NCI-H2029 treated with DMSO at 0.1 percent for 48 hours (cell line): ENCODE measurements at regions not wholly inside any gene's neighbourhood (a gene's known extent, or its start where the extent isn't known, plus 50 kb on each side); places are given as distances from the start of the nearest gene placed in this dataset.
"Not testable (repeated sequence)": the region's sequence is repeated elsewhere in the genome, so short reads cannot be mapped to it uniquely, and the experiment has no call there.

ENCODE experiments used
- DNase-seq: peaks from one replicate; lab custom pipeline; 2025; lab: John Stamatoyannopoulos, UW

DNA sequence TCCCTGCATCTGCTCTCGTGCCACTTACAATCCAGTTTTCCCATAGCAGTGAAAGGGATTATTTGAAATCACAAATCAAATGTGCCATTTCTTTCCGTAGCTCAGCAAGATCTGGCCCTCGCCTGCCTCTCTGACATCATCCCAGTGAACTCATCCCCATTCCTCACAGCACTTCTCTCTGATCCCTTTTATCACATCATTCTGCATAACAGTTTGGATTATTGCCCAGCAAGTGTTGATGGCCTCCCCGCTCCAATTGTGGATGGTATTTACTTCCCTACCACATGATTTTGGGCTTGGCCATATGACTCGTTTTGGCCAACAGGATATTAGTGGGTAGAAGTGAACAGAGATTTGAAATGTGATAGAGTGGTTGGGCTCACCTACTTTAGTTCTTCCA, 185.0 kb downstream of the NPIPA7 start:
- DNase-seq: not testable (repeated sequence)

DNA sequence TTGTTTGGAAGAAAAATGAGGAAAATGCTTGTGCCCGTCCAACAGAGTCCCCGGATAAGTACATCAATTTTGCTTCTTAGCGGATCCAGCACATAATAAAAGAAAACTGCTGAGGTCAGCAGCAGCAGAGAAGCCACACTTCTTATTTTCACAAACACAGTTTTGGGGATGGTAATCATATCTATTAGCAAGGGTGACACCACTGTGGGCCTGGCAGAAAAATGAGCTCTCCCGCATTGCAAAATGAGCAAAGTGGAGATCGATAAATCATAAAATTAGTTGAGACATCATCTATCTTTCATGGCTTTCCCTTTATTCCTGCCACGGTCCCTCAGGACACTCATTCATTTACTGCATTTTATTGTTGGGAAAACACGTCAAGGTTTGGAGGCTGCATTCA, 186.4 kb downstream of the NPIPA7 start:
- not testable (repeated sequence) for DNase-seq

DNA sequence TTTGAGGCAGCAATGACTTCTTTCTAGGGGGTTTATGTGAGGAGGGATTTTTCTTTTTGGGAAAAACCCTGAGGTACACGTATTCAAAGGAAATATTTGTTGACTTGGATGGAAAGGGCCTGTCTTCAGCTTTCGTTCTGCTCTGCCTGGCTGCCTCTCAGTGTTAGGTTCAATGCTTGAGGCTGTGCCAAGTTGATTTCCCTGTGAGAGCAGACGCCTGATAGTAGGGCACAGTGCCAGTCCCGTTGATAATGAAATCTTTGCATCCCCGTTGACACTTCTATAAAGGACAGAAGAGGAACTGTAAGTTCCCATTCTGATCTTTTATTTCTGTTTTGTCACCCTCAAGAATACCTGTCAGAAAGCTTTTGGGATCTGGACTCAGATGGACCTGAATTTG, 191.1 kb downstream of the NPIPA7 start:
- peak; percentile 72 for DNase-seq

DNA sequence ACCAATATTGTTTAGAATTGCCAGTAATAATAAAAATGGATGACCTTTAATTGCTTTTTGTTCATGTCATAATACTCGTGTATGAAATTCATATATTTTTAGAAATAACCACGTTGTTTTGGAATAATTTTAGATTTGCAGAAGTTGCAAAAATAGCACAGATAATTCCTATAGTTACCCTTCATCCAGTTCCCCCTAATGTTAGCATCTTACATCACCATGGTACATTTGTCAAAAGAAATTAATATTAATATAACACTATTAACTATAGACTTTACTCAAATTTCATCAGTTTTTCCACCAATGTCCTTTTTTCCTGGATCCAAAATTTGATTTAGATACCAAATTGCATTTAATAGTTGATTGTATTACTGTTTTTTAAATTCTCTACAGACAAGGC, 191.9 kb downstream of the NPIPA7 start:
- DNase-seq: not testable (repeated sequence)

DNA sequence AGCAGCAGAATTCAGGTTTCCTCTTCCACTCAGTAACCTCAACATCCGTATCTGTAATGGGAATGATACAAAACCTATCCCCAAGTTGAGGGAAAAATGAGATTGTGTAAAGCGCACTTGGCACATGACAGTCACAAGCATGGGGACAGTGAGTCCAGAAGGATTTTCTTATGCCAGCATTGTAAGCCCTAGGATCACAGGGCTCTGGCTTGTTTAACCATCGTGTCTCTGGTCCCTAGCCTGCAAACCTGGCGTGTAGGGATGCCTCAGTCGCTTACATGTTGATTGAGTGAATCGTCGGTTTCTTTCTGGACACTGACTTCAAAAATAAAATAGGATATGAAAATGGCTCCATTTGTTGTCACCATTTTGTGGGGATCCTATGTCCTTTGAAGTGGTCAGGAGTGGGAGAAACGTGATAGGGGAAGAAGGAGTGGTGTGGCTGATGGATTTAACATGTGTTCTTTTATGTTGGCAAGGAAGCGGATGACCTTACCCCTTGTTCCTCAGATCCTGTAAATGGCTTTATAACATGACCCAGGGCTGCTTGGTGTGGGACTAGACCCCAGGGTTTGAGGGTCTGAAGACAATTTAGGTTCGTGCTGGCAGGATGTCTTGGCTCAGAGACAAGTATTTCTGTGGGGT, 193.3 kb downstream of the NPIPA7 start:
- DNase-seq: not testable (repeated sequence)

DNA sequence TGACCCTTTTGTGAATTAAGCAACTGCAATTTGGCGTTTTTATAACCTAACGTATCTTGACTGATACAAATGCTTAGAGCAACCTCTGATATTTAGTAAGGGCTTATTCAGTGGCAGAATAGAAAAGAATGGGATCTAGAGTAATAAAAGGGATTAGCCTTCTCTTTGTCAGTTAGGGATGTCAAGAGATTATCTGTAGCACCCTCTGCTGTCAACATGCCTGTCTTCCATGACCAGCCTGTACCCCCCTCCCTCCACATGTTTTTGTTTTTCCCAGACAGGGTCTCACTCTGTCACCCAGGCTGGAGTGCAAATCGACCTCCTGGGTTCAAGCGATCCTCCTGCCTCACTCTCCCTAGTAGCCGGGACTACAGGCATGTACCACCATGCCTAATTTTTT, 198.1 kb downstream of the NPIPA7 start:
- DNase-seq: peak; percentile 4

DNA sequence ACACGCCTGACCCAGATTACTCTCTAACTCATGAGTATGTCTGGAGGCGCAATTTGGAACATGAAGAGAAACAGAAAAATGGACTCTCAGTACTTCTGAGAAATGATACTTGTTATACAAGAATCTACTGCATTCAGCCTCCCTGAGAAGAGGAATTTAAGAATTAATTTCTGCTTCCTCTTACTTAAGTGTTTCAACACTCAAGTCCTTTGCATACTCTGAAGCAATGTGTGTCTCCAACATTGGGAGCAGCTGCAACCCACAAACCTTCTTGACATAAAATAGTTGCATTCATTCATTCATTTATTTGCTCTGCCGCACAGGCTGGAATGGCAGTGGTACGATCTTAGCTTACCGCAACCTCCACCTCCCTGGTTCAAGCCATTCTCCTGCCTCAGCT, 199.8 kb downstream of the NPIPA7 start:
- DNase-seq: no peak

DNA sequence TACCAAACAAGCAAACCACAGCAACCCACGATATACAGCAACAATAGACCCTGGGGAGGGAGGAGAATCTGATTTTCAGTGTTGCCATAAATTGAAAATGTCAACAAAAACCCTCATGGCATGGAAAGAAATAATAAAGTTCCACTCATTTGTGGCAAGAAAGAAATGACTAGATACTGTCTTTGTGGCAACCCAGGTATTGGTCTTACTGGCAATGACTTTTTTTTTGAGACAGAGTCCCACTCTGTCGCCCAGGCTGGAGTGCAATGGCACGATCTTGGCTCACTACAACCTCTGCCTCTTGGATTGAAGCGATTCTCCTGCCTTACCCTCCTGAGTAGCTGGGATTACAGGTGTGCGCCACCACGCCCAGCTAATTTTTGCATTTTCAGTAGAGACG, 204.0 kb downstream of the NPIPA7 start:
- DNase-seq: not testable (repeated sequence)

DNA sequence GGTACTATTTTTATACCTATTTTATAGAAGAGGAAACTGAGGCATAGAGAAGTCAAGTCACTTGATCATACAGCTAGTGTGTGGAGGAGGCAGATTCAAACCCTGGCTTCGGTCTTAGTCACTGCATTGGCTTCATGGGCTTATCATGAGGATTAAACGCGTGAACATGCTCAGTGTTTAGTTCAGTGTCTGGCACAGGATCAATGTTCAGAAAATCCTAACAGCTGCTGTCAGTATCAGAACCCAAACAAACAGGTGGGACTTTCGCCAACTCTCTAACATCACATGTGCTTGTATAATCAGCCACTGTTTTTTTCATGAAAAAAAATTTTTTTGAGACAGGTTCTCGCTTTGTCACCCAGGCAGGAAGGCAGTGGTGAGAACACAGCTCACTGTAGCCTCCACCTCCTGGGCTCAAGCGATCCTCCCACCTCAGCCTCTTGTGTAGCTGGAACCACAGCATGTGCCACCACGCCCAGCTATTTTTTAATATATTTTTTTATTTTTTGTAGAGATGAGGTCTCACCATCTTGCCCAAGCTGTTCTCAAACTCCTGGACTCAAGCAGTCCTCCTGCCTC, 207.2 kb downstream of the NPIPA7 start:
- DNase-seq: not testable (repeated sequence)

DNA sequence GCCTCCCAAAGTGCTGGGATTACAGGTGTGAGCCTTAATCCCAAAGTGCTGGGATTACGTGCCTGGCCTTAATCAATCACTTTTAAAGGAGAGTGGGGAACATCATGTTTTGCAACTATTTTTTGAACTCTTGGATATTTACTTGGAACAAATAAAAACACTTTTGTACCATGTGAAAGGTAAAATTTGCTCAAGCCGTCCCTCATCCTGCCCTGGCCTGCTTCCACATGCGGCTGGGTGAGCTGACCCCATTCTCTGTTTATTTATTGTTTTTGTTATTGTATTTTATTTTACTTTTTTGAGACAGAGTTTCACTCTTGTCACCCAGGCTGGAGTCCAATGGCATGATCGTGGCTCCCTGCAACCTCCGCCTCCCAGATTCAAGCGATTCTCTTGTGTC, 208.0 kb downstream of the NPIPA7 start:
- not testable (repeated sequence) for DNase-seq

DNA sequence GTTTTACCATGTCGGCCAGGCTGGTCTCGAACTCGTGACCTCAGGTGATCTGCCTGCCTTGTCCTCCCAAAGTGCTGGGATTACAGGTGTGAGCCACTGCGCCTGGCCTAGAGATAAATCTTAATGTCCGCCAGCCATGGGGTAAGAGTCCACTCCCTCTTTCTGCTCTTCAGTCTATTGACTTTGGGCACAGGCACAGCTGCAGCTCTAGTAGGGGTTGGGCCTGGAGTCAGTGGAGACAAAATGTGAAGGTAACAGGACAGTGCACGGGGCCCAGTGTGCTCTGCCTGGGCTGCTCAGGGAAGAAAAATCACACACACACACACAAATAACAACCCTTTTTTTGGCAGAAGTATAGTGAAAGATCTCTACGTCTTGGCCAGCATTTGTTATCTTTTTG, 209.5 kb downstream of the NPIPA7 start:
- not testable (repeated sequence) for DNase-seq

DNA sequence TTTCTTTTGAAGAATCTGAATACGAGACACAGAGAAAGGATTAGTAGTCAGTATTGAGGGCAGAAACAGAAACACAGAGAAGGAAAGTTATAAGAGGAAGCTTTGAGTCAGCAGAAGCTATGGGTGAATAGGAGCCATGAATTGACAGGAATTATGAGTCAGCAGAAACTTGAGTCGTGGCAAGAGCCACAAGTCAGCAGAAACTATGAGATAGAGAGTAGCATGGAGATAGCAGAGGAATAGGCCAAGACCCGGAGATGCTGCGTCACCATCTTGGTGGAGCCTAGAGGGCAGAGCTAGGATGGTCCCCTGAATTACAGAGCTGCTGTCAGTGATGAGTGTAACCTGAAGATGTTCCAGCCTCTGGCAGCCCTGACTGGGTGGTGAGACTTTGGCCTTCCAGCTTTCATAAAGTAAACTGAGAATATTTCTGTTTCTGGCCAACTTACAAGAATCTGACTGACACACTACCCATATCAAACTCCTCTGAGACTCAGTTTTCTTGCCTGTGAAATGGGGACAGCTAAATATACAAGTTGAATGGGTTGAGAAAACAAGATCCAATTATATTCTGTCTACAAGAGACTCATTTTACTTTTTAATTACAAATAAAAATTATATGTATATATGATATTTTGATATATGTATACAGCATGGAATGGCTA, 211.8 kb downstream of the NPIPA7 start:
- not testable (repeated sequence) for DNase-seq

DNA sequence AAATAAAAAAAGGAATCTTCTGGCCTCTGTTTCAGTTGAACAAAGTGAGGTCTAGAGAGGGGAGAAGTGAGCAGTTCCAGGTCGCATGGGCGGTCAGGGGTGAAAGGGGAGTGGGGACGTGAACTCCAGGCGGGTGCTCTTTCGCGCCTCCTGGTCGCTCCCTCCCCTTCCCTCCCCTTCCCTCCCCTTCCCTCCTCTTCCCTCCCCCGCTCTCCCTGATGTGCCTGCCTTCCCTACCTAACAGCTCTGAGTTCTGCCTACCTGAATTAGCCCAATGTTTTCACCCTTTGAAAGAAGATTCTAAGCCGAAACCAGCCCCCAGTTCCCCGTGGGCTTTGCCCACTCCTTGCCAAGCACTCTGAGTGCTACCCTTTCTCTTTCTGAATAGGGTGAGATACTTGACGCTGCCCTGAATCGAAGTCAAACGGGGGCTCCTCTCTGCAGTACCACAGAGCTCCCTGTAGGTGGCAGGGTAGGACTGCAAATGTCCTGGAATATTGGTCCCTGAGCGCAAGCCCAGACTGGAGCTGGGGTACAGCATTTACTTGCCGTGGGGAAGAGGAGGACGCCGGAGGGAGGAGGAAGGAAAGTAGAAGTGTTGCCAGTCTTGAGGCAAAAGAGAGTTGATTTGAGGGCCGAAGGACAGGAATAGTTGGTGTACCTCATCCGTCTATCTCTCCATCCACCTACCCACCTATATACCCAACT, 214.4 kb downstream of the NPIPA7 start:
- DNase-seq: not testable (repeated sequence)

DNA sequence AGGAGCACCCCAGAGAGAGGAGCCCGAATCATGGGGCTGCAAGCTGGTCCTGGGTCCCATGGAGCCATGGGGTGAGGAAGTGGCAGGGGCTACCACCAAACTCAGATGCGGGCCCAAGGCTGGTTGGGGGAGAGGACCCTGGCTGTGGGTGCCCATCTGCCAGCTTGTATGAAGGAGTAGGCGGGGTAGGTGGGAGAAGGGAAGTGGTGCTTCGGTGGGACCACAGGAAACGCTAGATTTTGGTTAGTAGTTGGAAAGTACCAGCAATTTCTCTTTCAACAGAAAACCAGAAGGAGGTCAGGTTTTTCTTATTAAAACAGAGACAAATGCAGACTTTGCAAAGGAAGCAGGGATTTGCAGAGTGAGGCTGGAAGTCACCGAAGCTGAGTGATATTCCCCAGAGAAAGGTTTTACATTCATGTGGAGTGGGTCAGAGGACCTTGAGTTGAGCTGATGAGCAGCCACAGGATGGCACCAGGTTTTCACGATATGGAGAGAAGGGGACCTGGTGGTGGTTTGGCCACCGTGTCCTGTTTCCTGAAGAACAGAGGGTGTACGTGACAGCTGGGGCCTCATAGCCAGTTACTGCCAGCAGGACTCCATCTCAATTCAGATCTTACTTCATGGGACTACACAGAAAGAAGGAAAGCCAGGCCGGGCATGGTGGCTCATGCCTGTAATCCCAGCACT, 216.2 kb downstream of the NPIPA7 start:
- not testable (repeated sequence) for DNase-seq

DNA sequence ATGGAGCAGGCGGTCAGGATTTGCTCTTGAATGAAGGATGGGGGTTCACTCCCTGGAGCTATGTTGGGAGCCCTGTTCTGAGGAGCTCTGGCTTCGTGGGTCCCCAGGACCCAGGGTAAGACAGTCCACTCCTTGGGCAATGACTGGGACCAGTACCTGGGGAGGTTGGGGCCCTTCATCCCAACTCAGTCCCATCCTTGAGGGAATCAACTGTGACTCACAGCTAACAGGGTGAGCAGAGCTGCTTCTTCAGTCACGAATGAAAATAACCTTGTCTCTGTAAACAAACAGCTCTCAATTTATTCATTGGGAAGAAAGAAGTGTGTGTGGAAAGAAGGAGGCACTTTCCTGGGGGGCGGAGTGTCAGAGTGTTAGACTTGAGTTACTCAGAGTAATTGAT, 222.3 kb downstream of the NPIPA7 start:
- not testable (repeated sequence) for DNase-seq

DNA sequence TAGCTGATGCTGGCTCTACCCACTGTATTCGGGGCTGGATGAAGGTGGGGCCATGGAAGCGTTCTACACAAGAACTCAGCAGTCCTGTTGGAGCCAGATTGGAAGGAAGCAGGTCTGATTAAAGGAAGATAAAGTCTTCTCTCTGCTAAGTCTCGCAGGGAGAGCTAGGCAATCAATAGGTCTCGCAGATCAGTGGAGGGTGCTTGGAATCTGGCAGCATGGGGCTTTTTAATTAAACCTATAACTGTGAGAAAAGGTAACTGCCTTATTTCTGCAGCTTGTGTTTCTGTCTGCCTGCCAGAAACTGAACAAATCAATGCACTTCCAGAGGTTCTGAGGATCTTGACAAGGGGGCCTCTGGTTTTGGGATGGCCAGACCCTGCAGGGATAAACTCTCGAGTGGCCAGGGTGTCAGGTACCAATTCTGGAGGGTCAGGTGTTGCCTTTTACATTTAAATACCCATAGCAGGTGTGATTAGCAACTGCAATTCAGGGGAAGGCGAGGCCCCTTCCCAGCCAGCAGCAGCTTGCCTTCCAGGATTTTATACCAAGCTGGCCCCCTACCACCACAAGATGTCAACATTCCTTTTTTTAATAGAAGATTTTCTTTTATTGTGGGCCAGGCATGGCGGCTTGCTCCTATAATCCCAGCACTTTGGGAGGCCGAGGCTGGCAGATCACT, 228.6 kb downstream of the NPIPA7 start:
- not testable (repeated sequence) for DNase-seq

DNA sequence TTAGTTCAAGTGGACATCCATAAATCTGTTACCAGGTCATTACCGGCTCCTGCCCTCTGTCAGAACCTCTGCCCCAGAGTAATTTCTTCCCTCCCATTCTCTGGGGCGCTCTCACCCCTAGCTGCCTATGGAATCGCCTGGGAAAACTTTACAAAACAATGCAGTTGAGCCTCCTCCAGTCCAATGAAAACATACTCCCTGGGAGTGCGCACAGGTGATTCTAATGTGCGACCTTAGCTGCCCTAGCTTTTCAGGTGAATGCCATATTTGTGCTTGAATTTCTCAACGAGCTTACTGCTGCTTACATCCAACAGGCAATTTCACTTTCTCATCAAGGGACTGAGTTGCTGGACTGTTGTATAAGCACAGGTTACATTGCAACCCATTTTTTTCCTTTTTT, 230.7 kb downstream of the NPIPA7 start:
- not testable (repeated sequence) for DNase-seq

DNA sequence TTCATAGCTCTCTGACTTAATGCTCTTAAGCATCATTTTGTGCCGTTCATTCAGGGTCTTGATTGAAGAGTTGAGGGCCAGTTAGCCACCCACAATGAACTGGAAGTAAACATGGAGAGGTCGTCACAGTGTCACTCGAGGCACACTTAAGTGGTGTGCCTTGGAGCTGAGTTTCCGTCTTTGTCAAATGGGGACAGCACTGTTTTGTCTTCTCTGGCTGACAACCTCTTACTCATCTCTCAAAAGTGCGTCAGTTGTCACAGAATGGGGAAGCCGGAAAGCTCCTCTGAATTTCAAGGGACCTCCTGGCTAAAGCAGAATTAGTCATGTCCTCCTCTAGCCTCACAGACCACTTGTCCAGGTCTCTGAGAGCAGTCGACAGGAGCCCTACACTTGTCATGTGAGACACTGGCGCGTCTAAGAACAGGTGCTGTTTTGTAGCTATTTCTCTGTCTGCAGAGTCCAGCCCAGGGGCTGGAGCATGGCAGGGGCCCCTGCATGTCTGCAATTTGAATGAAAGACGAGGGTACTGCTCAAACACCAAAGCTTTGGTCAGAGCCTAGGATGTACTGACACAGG, 231.5 kb downstream of the NPIPA7 start:
- DNase-seq: not testable (repeated sequence)

DNA sequence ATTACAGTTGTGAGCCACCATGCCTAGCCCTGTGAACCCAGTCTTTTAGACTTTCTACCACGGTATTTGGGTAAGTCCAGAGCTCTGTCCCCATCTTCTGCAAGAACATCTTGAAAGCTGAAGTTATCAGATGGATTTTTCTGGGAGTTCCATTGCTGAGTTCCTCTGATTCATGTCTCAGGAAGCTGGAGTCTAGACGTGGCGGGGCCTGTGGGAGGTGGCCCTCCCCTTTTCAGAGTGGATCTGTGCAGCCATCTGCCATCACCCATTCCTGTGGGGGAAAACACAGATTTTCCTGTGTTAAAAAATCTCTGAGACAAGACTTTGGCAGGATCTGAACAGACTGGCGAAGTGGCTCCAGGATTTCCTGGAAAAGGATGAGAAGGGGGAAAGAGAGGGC, 234.3 kb downstream of the NPIPA7 start:
- DNase-seq: not testable (repeated sequence)

DNA sequence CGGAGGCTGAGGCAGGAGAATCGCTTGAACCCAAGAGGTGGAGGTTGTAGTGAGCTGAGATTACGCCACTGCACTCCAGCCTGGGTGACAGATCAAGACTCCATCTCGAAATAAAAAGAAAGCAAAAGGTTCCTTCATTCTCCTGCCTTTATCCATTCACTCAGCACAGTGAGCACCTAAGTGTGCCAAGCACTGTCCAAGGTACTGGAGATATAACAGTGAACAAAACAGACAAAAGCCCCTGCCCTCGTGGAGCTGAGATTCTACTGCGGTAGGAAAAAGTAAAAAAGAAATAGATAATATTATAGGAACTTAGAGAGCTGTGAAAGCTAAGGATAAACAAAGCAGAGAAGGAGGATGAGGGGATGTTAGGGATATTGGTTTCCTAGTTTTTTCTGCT, 235.5 kb downstream of the NPIPA7 start:
- not testable (repeated sequence) for DNase-seq

DNA sequence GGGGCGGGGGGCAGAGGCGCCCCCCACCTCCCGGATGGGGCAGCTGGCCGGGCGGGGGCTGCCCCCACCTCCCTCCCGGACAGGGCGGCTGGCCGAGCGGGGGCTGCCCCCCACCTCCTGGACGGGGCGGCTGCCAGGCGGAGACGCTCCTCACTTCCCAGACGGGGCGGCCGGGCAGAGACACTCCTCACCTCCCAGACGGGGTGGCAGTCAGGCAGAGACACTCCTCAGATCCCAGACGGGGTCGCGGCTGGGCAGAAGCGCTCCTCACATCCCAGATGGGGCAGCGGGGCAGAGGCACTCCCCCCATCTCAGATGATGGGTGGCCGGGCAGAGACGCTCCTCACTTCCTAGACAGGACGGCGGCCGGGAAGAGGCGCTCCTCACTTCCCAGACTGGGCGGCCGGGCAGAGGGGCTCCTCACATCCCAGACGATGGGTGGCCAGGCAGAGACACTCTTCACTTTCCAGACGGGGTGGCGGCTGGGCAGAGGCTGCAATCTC, 240.1 kb downstream of the NPIPA7 start:
- not testable (repeated sequence) for DNase-seq
